CD1c-positive myeloid dendritic cell (primary cell): ENCODE measurements at regions not wholly inside any gene's neighbourhood (a gene's known extent, or its start where the extent isn't known, plus 50 kb on each side); places are given as distances from the start of the nearest gene placed in this dataset.
"Not testable (repeated sequence)": the region's sequence is repeated elsewhere in the genome, so short reads cannot be mapped to it uniquely, and the experiment has no call there.

Experiments
- DNase-seq: peaks from one replicate; pipeline ENCODE4 v3.0.0-alpha.2; 2016; ENCODE audit errors: extremely low spot score

DNA sequence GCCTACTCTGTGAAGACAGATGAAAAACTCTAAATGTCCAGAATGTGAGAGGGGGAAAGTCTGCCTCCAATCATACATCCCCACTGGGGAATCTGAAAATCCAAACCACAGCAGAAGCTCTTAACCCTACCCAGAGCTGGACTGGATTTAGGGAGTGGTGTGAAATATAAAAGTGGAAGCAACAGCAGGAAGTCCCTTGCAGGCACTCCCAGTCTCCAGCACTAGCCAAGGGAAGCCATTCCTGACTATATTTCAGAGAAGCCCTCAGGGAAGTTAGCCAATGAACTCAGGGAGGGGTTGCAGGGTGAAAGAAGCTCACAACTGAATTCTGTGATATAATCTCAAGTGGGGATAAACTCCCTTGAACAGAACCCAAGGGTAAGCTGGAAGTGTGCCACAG lies 51.5 kb downstream of the CRPPA start:
- DNase-seq = no peak

DNA sequence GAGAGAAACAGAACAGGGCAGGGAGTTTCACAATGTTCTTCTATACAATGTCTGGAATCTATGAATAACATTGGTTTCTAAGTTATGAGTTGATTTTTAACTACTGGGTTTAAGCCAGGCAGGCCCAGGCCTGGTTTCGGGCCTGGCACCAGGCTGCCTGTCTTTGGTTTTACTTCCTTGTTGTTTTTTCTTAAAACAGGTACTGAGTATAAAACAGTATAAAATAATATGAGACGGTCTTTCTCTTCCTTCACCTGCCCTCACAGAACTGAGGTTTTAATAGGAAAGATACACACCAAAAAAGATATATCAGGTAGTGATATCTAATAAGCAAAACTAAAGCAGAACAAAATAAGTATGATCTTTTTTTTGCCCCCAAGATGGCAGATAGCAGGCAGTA lies 52.0 kb downstream of the CRPPA start:
- DNase-seq = not testable (repeated sequence)

DNA sequence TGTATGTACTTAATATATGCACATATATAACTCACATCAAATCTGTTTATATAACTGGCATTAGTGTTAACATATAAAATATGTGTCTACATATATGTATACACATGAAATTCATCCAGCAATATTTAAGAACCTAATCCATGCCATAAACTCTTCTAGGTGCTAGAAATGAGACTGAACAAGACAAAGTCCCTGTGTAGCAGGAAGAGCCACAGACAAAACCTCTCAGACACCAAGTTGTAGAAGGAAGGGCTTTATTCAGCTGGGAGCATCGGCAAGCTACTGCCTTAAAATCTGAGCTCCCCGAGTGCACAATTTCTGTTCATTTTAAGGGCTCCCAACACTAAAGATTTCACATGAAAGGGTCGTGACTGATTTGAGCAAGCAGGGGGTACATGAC lies 52.5 kb downstream of the CRPPA start:
- DNase-seq = no peak

DNA sequence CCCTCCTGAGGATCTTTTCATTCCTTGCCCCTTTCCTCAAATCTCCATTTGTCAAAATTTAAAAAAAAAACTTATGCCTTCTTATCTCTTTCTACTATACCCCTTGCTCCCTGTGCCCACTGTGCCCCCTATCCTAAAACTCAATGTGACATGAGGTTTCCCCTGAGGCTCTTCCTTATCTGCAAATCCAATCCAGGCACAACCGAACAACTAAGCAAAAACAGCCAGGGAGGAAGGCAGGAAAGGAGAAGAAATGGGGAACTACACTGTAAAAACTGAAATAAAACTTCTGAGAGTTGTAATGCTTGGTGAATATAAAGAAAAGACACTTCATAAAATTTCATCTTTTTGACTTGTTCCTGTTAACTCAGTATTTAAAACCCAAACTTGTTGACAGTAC lies 54.2 kb downstream of the CRPPA start:
- no peak for DNase-seq

DNA sequence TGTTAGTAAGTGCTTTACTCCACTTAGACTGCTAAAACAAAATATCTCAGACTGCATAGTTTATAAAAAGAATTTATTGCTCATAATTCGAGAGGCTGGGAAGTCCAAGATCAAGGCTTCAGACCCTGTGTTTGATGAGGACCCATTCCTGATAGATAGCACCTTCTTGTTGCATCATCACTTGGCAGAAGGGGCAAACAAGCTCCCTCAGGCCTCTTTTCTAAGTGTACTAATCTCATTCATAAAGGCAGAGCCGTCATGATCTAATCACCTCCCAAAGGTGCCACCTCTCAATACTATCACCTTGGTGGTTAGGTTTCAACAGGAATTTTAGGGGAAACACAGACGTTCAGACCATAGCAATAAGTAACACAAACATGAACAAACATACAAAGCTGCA lies 55.4 kb downstream of the CRPPA start:
- DNase-seq = no peak

DNA sequence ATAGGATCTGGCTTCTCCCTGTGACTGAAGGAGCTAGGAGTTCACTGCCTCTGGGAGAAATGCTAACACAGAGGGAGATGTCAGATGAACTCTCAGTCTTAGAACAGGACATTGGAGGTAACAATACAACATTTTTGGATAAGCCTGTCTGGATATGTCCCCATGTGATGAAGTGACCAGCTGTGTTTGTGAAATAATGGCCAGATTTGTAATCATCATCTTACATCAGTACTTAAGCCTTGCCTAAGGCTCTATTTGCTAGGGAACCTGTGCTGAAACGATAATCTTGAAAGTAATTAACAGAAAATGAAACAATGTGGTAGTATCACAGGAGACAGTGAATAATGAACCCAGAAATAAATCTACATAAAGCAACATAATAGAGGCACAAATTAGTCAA lies 56.2 kb downstream of the CRPPA start:
- DNase-seq = no peak

DNA sequence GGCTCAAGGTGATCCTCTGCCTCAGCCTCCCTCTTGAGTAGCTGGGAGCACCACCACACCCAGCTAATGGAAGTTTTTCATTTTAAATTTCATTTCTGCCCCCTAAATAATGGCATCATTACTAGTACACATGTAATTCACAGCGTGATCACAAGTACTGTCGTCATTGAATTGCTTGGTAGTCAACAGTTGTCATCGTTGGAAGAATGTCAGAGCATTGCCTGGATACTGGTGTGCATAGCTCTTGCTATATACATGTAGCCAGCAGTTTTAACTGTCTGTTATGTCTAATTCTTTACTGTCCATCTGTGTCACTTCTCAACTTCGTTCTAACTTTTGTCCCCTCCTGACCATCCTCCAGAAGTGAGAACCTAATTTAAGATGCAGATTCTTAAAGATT lies 62.1 kb downstream of the CRPPA start:
- no peak for DNase-seq

DNA sequence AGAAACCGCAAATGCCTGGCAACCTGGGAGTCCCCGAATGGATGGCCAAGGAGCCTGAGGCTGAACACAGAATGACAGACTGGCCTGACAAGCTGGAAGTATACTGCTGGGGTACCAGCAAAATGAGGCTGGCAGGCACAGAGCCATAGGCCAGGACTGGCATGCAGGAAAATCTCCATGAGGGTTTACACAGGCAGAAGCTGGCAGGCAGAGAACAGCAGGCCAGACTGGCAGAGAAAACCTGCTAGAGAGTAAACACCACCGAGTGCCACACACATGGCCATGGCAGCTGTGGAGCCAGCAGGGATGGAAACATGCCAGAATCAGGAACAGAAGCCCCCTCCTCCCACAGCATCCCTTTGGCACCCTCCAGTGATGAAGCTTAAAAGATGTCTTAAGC lies 63.4 kb downstream of the CRPPA start:
- DNase-seq = no peak

DNA sequence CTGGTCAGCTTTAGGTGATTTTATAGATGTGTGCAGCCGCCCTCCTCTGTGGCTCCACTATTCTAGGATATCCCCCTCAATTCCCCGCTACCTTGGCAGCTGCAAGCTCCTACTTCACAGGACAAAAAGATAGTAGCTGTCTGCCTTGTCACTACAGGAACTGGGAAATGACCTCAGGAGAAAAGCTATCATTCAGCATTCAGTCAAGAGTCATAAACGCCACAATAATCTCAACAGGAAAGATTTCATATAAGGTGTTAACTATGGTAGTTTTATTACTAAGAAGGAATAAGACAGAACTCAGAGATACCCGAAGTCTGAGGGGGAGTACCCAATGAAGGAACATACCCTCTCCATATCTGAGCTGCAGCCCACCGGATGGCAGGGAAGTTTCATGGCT lies 63.9 kb downstream of the CRPPA start:
- DNase-seq = no peak

DNA sequence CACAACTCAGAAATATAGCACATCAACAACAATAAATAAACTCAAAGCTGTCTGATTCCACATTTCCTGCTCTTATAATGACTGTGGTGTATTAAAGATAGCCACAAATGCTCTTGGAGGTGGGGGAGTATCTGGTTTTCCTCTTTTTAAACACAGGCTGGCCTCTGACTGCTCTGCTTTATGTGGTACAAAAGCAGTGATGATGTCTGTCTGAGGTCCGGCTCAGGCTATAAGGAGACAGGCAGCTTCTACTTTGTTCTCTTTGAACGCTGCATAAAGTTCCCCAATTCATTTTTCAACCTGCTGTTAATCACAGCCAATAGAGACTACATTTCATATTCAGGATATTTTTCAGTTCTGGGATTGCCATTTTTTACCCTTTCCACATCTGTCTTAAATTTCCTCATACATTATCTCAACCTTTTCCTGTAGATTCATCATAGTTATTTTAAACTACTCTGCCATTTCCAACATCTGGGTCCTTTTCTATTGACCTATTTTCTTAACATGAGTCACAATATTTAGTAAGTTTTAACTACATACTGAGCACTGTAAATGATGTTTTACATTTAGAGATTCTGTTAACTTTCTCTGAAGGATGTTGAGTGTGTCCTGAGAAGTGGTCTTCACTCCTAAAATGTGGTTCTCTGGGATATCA lies 64.9 kb downstream of the CRPPA start:
- DNase-seq = no peak

DNA sequence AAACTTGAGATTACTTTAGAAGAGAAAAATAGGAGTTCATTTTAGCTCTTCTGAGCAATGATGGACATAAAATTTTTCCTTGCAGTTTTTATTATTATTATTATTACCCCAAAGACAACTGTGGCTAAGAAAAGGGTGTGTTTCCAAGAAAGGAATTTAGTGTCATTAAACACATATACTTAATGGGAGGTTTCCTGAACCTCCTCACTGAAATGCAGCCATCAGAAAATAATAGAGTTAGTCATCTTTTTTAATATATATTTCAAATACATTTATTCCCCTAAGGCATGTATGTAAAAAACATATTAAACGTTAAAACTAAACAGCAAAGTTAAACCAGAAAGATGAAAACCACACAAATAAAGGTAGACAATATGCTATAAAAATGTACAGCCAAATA lies 66.8 kb downstream of the CRPPA start:
- no peak for DNase-seq

DNA sequence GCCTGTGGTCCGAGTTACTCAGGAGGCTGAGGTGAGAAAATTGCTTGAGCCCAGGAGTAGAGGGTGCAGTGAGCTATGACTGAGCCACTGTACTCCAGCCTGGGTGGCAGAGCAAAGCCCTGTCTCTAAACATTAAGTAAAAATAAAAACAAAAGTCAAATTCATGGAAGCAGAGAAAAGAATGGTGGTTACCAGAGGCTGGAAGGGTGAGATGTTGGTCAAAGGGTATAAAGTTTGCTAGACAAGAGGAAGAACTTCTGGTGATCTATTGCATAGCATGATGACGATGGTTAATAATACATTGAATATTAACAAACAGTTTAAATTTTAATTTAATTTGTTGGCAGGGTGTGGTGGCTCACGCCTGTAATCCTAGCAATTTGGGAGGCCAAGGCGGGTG lies 68.1 kb downstream of the CRPPA start:
- no peak for DNase-seq

DNA sequence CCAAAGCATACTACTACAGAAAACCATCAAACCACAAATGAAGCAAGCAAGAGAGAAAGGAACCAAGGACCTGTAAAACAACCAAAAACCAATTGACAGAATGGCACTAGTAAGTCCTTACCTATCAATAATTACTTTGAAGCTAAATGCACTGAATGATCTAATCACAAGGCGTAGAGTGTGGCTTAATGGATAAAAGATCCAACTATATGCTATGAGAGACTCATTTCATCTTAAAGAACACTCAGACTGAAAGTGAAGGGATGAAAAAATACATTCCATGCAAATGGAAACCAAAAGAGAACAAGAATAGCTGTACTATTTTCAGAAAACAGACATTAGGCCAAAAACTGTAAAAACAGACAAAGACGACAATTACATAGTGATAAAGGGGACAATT lies 70.7 kb downstream of the CRPPA start:
- DNase-seq = no peak

DNA sequence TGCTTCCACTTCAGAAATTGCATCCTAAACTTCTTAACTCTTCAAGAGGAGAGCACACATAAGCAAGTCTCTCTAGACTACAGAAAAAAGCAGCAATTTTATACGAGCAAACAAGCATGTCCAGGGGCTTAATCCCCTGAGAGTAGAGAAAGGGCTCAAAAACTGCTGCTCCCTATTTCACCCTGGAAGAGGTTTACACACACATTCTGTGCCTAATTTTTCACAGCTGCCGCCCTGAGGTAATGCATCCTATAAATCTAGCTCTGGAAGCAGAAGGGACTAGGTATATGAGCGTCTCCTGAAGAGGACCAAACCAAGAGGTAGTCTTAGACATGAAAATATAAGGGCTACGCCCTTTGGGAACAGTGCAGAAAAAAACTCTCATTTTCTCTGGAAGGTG lies 73.1 kb downstream of the CRPPA start:
- no peak for DNase-seq

DNA sequence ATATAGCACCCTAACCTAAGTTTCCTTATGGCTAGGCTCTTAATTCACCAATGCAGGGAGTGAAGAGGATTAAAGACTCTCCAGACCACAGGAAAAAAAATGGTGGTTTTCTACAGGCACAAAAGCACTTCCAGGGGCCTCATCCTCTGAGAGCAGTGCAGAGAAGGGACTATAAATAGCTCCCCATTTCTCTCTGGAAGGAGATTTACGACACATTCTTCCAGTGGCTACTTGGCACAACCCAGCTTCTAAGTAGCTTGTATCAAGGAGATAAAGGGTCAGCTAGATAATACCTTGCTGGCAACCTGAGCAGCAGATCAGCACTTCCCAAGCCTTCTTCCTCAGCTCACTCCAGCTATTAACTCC lies 73.5 kb downstream of the CRPPA start:
- no peak for DNase-seq

DNA sequence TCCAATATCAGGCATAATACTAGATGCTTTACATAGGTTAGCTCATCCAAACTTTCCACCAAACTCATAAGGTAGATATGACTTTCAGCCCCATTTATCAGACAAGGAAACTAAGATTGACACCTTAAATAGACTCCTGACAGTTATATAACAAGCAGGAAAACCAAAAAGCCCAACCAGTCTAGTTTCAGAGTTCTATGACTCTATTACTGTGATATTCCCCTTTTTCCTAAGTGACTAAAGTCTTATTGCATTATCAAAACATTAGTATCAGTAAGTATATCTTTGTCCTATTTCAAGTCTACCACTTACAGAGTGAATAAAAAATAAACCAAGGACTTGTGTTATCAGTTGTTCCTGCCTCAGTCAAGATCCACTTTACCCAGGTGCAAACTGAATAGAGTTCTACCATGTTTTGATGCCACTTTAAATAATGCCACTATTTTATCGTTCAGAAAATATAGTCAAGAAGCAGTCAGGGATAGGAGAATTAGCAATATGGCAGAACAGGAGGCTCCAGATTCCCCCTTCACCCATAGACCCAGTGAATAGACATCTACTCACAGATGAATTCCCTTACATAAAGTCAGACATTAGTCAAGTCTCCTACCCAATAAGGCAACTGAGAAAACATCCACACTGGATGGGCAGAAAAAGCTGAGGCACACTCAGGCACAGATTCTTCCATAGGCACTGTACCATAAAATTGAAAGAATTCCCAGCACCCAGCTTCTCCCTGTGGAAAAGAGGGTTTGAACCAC lies 74.1 kb downstream of the CRPPA start:
- no peak for DNase-seq

DNA sequence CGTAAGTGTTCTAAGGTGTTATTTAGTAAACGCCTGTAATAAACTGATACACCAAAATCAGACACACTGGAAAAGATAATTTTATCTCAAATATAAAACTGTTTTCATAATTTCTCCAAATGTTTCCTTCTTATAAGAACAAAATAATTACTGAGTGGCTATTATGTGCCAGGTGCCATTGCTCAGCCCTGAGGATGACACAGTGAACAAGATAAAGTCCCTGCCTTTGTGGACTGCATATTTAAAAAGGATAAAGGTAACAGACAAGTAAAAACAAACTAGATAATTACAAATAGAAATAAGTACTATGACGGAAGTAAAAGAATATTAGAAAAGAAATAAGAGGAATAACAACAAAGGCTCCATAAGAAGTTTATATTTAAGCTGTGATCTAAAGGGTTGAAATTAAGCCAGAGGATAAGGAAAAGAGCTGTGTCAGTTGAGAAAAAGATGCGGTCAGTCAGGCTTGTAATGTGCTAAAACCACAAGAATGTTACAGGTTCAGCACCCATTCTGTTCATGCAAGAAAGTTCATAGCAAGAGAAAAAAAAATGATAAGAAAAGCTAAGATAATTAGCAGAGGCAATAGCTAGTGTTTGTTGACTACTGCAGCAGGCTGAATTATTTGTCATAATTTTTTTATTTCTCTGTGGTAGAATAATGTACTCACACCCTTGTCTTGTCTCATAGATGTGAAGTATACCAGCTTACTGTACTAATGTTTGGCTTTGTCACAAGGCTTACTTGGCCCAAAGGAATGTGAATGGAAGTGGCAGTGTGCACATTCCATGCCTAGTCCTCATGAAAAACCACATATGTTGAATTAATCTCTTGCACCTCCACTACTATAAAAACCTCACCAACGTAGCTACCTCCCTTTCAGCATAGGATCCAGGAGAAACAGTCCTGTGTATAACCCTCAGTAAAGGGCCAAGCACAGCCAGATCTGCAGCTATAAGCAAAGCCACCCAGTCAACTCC lies 75.1 kb downstream of the CRPPA start:
- no peak for DNase-seq

DNA sequence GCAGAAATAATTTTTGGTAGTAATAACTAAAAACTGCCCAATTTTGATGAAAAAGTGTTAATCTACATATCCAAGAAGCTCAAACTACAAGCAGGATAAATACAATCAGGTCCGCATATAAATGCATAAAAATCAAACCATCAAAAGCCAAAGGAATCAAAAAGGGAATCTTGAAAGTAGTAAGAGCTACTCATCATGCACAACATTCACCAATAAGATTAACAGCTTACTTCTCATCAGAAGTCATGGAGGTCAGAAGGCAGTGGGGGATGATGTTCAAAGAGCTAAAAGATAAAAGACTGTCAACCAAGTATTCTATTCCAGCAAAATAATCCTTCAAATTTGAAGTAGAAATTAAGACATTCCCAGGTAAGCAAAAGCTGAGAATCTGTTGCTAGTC lies 76.4 kb downstream of the CRPPA start:
- no peak for DNase-seq

DNA sequence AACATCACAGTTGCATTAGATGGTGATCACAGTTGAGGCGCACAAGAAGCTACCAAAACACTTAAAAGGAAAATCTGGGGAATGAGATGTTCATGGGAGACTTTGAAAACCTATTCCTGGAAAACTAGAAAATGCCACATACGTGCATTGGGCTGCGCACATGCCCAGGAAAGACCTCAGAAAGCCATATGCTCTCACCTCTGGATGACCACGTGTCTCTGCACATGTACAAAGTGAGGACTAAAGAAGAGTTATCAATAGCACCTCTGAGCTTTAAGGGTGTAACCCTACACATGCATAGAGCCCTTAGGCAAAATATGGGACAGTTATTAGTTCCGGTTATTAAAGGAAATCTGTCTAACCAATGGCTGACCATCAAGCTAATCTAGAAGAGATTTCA lies 77.7 kb downstream of the CRPPA start:
- no peak for DNase-seq

DNA sequence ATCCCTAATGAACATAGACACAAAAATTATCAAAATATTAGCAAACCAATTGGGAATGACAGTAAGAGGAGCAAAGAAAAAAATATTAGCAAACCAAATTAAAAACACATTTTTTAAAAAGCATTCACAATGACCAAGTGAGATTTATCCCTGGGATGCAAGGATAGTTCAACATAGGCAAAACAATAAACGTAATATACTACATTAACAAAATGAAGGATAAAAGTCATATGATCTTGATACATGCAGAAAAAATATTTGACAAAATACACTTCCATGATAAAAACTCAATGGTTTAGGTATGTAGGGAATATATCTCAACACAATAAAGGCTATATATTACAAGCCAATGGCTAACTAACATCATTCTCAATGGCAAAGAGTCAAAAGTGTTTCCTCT lies 83.3 kb downstream of the CRPPA start:
- no peak for DNase-seq

DNA sequence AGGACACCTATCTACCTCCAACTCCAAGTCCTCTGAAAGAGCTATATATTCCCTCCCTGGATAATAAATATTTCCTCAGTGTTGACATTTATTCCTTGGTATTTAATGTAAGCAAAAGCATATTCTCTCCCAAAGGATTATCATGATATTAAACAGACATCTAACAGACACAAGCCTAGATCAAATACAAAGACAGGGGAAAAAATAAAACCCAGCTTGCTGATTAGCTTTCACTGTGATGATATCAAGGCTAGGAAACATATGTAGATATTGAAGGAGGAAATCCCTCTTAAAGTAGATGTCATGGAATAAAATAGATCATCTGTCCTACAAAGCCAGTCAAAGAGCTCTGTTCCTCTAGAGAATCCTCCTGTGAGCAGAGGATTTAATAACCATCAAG lies 95.2 kb downstream of the CRPPA start:
- DNase-seq = no peak

DNA sequence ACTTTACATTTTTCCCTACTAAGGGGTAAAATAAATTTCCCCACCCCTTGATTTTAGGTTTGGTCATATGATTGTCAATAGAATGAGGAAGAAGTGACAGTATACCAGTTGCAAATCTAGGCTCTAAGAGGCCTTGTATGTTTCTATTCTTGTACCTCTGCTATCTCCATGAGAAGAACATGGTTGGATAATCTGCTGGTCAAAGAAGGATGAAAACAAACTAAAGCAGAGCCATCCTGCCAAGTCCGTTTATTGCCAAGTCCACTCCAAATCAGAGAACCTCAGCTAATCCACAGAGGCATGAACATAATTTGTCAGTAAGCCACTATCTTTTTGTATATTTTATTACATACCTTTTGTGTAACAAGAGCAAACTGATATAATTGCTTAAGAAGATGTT lies 98.0 kb downstream of the CRPPA start:
- DNase-seq = no peak
